ENCODE measurements at regions not wholly inside any gene's neighbourhood (a gene's known extent, or its start where the extent isn't known, plus 50 kb on each side); places are given as distances from the start of the nearest gene placed in this dataset.

DNA sequence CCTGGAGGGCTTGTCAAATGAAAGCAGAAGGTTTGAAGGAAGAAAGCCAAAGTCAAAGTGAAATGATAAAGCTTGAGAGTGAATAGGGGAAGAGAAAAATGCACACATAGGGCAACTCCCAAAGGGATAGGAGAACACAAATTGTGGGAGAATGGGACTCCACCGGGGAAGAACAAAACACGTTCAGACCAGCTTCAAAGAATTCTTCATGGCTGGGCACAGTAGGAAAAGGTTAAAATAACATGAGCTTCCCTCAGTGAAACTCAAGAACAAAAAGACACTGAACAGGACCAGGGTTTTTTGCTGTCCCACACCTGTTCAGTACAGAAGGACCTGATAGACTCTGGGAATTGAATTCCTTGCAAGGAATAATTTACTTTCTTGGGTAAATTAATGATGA, 123.1 kb upstream of the NCKAP5 start:
- TF ChIP-seq, protein P1, sequence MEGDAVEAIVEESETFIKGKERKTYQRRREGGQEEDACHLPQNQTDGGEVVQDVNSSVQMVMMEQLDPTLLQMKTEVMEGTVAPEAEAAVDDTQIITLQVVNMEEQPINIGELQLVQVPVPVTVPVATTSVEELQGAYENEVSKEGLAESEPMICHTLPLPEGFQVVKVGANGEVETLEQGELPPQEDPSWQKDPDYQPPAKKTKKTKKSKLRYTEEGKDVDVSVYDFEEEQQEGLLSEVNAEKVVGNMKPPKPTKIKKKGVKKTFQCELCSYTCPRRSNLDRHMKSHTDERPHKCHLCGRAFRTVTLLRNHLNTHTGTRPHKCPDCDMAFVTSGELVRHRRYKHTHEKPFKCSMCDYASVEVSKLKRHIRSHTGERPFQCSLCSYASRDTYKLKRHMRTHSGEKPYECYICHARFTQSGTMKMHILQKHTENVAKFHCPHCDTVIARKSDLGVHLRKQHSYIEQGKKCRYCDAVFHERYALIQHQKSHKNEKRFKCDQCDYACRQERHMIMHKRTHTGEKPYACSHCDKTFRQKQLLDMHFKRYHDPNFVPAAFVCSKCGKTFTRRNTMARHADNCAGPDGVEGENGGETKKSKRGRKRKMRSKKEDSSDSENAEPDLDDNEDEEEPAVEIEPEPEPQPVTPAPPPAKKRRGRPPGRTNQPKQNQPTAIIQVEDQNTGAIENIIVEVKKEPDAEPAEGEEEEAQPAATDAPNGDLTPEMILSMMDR (IDR thresholded peaks at IDR 0.05; ENCODE audit: low read depth, low read length) = no peak
- no peak for TF ChIP-seq EZH2phosphoT487 (IDR thresholded peaks at IDR 0.05; ENCODE audit: low read depth)

Measured in OCI-LY3 (cell line).